ENCODE measurements at regions not wholly inside any gene's neighbourhood (a gene's known extent, or its start where the extent isn't known, plus 50 kb on each side); places are given as distances from the start of the nearest gene placed in this dataset.

DNA sequence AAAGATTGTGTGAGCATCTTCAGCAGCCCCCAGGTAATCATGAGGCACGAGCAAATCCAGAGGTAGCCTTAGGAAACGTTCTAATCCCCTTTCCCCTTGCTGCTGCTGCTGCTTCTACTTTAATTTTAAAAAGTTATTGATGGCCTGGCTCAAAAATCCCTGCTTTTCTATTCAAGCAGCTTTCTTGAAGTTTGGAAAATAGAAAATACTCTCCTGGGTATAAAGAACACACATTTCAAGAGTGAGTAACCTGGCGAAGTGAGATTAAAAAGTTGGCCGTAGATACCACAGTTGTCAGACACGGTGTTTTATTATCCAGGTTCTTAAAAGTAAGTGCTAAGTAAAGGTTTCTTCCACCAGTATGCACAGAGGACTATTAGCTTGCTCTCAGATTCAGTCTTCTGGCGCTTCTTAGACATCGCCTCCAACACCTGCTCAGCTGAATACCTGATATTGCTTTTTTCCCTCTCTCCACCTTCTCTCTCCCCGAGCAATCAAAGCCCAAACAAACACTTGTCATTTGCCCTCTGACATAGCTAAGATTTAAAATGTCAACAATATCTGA lies 150.7 kb downstream of the EDN3 start:
- TF ChIP-seq, protein P1, sequence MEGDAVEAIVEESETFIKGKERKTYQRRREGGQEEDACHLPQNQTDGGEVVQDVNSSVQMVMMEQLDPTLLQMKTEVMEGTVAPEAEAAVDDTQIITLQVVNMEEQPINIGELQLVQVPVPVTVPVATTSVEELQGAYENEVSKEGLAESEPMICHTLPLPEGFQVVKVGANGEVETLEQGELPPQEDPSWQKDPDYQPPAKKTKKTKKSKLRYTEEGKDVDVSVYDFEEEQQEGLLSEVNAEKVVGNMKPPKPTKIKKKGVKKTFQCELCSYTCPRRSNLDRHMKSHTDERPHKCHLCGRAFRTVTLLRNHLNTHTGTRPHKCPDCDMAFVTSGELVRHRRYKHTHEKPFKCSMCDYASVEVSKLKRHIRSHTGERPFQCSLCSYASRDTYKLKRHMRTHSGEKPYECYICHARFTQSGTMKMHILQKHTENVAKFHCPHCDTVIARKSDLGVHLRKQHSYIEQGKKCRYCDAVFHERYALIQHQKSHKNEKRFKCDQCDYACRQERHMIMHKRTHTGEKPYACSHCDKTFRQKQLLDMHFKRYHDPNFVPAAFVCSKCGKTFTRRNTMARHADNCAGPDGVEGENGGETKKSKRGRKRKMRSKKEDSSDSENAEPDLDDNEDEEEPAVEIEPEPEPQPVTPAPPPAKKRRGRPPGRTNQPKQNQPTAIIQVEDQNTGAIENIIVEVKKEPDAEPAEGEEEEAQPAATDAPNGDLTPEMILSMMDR (IDR thresholded peaks at IDR 0.05): no peak
- TF ChIP-seq POLR2A (IDR thresholded peaks at IDR 0.05): no peak

Data from Peyer's patch (tissue), 4 donors.